ENCODE measurements at regions not wholly inside any gene's neighbourhood (a gene's known extent, or its start where the extent isn't known, plus 50 kb on each side); places are given as distances from the start of the nearest gene placed in this dataset.

DNA sequence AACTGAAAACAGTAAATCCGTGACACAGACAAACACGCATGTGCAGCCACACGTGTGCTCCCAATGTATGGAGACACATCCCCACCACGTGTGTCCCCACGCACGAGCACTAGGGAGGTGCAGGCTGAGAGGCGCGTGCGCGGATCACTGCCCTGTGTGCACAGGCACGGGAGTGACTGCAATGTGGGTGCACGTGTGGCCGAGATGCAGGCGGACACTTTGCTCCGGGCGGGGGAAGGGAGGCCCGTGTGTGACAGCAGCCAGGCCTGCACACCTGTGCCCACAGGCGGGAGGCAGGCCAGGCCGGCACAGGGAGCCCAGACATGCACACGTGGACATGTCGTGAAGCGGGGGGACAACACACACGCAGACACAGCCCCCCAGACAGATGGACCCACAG, 77.0 kb downstream of the PTPRS start:
- H3K4me3 ChIP-seq (IDR thresholded peaks at IDR 0.05; ENCODE audit: insufficient read depth, low read depth, low read length): no peak overlapping the region
- H3K9ac ChIP-seq: no peak overlapping the region
- no peaks in the 10 kb centered on the region for H3K4me1 ChIP-seq (ENCODE audit: low read depth, poor library complexity, severe bottlenecking)
- no peaks in the 10 kb centered on the region for H3K79me2 ChIP-seq (ENCODE audit: insufficient read depth, low read depth)
- H4K20me1 ChIP-seq (ENCODE audit: insufficient read depth): no peaks in the 10 kb centered on the region
- no peak overlapping the region for H3K27ac ChIP-seq
- H3K36me3 ChIP-seq (ENCODE audit: insufficient read depth): no peaks in the 10 kb centered on the region
- H3K4me2 ChIP-seq: no peak overlapping the region
- H2AFZ ChIP-seq (ENCODE audit: low read depth): no peak overlapping the region
- TF ChIP-seq, protein P1, sequence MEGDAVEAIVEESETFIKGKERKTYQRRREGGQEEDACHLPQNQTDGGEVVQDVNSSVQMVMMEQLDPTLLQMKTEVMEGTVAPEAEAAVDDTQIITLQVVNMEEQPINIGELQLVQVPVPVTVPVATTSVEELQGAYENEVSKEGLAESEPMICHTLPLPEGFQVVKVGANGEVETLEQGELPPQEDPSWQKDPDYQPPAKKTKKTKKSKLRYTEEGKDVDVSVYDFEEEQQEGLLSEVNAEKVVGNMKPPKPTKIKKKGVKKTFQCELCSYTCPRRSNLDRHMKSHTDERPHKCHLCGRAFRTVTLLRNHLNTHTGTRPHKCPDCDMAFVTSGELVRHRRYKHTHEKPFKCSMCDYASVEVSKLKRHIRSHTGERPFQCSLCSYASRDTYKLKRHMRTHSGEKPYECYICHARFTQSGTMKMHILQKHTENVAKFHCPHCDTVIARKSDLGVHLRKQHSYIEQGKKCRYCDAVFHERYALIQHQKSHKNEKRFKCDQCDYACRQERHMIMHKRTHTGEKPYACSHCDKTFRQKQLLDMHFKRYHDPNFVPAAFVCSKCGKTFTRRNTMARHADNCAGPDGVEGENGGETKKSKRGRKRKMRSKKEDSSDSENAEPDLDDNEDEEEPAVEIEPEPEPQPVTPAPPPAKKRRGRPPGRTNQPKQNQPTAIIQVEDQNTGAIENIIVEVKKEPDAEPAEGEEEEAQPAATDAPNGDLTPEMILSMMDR (conservative IDR thresholded peaks at IDR 0.05; ENCODE audit: low read depth, low read length): no peak
- peaks cover 39% of the 10 kb centered on the region for H3K27me3 ChIP-seq (ENCODE audit: insufficient read depth, low read depth)

DNA sequence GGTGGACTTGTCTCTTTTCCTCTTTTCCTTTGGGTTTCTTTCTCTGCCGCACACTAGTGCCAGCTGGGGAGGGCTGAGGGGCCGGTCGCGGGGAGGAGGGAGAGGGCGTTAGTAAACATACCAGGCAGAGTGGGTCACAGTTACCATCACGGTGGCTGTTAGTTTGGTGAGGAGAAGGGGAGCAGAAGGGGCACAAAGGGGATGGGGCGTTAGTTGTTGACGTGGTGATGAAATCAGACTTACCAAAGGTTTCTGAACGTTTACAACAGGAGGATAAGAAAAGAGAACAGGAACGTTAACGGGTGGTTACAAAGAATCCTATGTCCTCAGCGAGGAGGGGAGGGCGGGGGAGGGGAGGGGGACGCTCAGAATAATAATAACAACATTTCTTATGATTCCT, 77.9 kb downstream of the PTPRS start:
- H3K9ac ChIP-seq: no peak overlapping the region
- TF ChIP-seq, protein P1 (conservative IDR thresholded peaks at IDR 0.05; ENCODE audit: low read depth, low read length): no peak
- H3K36me3 ChIP-seq (ENCODE audit: insufficient read depth): no peaks in the 10 kb centered on the region
- peaks cover 39% of the 10 kb centered on the region for H3K27me3 ChIP-seq (ENCODE audit: insufficient read depth, low read depth)
- no peak overlapping the region for H2AFZ ChIP-seq (ENCODE audit: low read depth)
- no peak overlapping the region for H3K4me2 ChIP-seq
- no peak overlapping the region for H3K4me3 ChIP-seq (IDR thresholded peaks at IDR 0.05; ENCODE audit: insufficient read depth, low read depth, low read length)
- no peaks in the 10 kb centered on the region for H4K20me1 ChIP-seq (ENCODE audit: insufficient read depth)
- no peaks in the 10 kb centered on the region for H3K79me2 ChIP-seq (ENCODE audit: insufficient read depth, low read depth)
- no peak overlapping the region for H3K27ac ChIP-seq
- H3K4me1 ChIP-seq (ENCODE audit: low read depth, poor library complexity, severe bottlenecking): no peaks in the 10 kb centered on the region

DNA sequence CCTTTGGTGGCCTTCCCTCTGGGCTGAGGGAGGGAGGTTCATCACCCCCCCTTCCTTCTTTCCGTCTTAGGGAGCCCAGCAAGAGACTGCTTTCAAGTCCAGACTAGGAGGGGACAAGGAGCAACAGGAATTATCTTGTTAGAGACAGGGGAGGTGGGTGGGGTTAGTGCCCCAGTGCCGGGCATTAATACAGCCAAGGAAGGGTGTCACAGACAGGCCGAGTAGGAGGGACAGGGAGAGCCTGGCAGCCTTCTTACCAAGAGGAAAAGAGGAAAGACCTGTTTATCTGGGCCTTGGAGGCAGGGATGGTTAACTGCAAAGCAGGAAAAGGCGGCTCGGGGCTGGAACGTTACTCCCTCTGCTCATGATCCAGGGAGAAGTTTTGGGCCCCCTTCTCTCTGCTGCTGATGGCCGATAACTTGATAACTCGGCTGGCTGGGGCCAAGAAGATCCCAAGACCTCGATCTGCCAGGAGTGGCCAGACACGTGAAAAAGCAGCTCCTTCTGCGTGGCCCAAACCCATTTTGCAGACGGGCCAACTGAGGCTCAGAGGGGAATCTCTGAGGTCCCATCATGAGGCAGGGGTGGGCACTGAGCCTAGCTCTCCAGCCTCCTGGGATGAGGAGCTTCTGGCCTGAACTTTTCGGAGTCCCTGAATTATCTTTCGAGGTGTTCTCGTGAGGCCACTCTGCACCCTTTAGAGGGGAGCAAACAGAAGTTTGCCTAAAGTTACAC, 79.3 kb downstream of the PTPRS start:
- Histone ChIP-seq H3K4me1 (ENCODE audit: low read depth, poor library complexity, severe bottlenecking) (no peaks in the 10 kb centered on the region), H3K9ac (no peak overlapping the region), H3K36me3 (ENCODE audit: insufficient read depth) (no peaks in the 10 kb centered on the region), H2AFZ (ENCODE audit: low read depth) (no peak overlapping the region), H3K4me2 (no peak overlapping the region), H3K4me3 (IDR thresholded peaks at IDR 0.05; ENCODE audit: insufficient read depth, low read depth, low read length) (no peak overlapping the region), H4K20me1 (ENCODE audit: insufficient read depth) (no peaks in the 10 kb centered on the region), H3K79me2 (ENCODE audit: insufficient read depth, low read depth) (no peaks in the 10 kb centered on the region), H3K27ac (no peak overlapping the region), H3K27me3 (ENCODE audit: insufficient read depth, low read depth) (peaks cover 40% of the 10 kb centered on the region)
- TF ChIP-seq, protein P1 (conservative IDR thresholded peaks at IDR 0.05; ENCODE audit: low read depth, low read length): no peak

DNA sequence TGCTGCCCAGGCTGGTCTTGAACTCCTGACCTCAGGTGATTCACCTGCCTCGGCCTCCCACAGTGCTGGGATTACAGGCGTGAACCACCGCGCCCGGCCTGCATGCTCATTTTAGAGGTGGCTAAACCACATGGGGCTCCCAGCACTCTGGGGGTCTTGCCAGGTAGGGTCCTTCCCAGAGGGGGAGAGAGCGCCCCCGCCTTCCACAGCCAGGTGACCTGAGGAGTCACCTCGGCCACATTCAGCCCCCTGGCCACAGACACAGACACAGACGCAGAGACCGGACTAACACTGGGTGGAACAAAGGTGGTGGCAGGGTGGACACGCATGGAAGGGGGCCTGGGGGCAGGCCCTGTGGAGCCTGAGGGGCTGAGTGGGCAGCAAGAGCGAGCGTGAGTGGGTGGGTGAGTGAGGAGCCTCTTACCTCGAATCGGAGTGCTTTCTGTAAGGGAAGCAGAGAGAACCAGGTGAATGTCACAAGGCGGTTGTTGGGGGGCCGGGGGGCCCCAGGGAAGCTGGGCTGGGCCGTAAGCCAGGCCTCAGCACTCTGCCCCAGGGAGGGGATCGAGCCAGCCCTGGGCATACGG, 80.1 kb downstream of the PTPRS start:
- TF ChIP-seq, protein P1 (conservative IDR thresholded peaks at IDR 0.05; ENCODE audit: low read depth, low read length): no peak
- no peak overlapping the region for H3K4me2 ChIP-seq
- H3K4me3 ChIP-seq (IDR thresholded peaks at IDR 0.05; ENCODE audit: insufficient read depth, low read depth, low read length): no peak overlapping the region
- H3K36me3 ChIP-seq (ENCODE audit: insufficient read depth): no peaks in the 10 kb centered on the region
- H3K27ac ChIP-seq: no peak overlapping the region
- no peaks in the 10 kb centered on the region for H3K79me2 ChIP-seq (ENCODE audit: insufficient read depth, low read depth)
- H3K4me1 ChIP-seq (ENCODE audit: low read depth, poor library complexity, severe bottlenecking): no peaks in the 10 kb centered on the region
- no peak overlapping the region for H2AFZ ChIP-seq (ENCODE audit: low read depth)
- no peaks in the 10 kb centered on the region for H4K20me1 ChIP-seq (ENCODE audit: insufficient read depth)
- H3K27me3 ChIP-seq (ENCODE audit: insufficient read depth, low read depth): peaks cover 33% of the 10 kb centered on the region
- H3K9ac ChIP-seq: no peak overlapping the region

Data from KMS-11 (cell line).